ENCODE measurements at regions not wholly inside any gene's neighbourhood (a gene's known extent, or its start where the extent isn't known, plus 50 kb on each side); places are given as distances from the start of the nearest gene placed in this dataset.

- no CpG with 5 or more reads among the region's 8 CpGs for WGBS, 2 experiments (ENCODE audit: extremely low coverage in 2 of 2, insufficient read length in 1 of 2)
- CTCF ChIA-PET, result interaction anchor here (0.6 kb wide), 1 partner anchor 671 kb away, joined by 3 read pairs; no protein-coding TSS in a partner anchor
These were observed 483.1 kb upstream of the ERCC4 start for GRCh38 chr16:13436641-13437412.

More at GRCh38 chr16:13436641-13437412, 483.1 kb upstream of the ERCC4 start:
- Histone ChIP-seq H4K20me1 (ENCODE audit: insufficient read depth, low read length) (no peaks in the 10 kb centered on the region), H3K9ac (ENCODE audit: low read depth, low read length) (no peak overlapping the region), H2AFZ (replicated peaks; ENCODE audit: low read length, poor library complexity) (no peak overlapping the region), H2BK15ac (ENCODE audit: low read depth, low read length) (no peak overlapping the region), H2BK20ac (ENCODE audit: low read depth, low read length) (no peak overlapping the region), H2AK5ac (ENCODE audit: low read depth, low read length) (no peak overlapping the region), H2BK5ac (ENCODE audit: low read depth, low read length, poor library complexity, severe bottlenecking) (no peak overlapping the region), H3K79me1 (ENCODE audit: low read depth in 1 of 2, low read length in 2 of 2) (no peaks in the 10 kb centered on the region), H4K91ac (ENCODE audit: insufficient read depth, low read depth, low read length) (no peak overlapping the region), H3K23ac (ENCODE audit: low read depth, low read length) (no peak overlapping the region), H2BK120ac (ENCODE audit: low read depth, low read length) (no peak overlapping the region), H3K27ac (ENCODE audit: insufficient read depth, low read length) (no peak overlapping the region), H3K56ac (ENCODE audit: extremely low read depth, insufficient read depth, low read length) (no peak overlapping the region), H3K4me2 (ENCODE audit: low read depth, low read length) (no peak overlapping the region), H3K9me3 (ENCODE audit: control insufficient read depth, insufficient read depth, low read length) (peaks cover 12% of the 10 kb centered on the region), H3K14ac (replicated peaks; ENCODE audit: low read depth, low read length) (no peak overlapping the region), H2AK9ac (replicated peaks; ENCODE audit: low read depth, low read length, poor library complexity) (no peak overlapping the region), H3K18ac (ENCODE audit: low read depth, low read length) (no peak overlapping the region), H3K4ac (ENCODE audit: low read depth, low read length) (no peak overlapping the region), H3K4me3 (ENCODE audit: insufficient read depth, low read depth, low read length) (no peak overlapping the region), H3K9me1 (ENCODE audit: insufficient read depth, low read length) (no peaks in the 10 kb centered on the region), H3K36me3 (ENCODE audit: control insufficient read depth, insufficient read depth, low read length) (no peaks in the 10 kb centered on the region), H3K27me3 (ENCODE audit: control insufficient read depth, insufficient read depth, low read length) (no peaks in the 10 kb centered on the region), H3K4me1 (ENCODE audit: control insufficient read depth, insufficient read depth, low read length) (no peaks in the 10 kb centered on the region), H4K5ac (ENCODE audit: low read depth, low read length) (no peak overlapping the region), H4K8ac (ENCODE audit: low read depth in 2 of 2, low read length in 2 of 2) (no peak overlapping the region)
- intact Hi-C loops (cut with micrococcal nuclease), result no loop called here
- POLR2A ChIA-PET (ENCODE audit: unreplicated experiment), result no interaction called here
- ATAC-seq (ENCODE audit: low read depth) (no peak), DNase-seq (no peak)
- dilution Hi-C loops (cut with HindIII; ENCODE audit: low sequenced_read_pairs, unreplicated experiment), result no loop called here
- TF ChIP-seq MXI1 (IDR thresholded peaks at IDR 0.05; ENCODE audit: borderline replicate concordance, low read depth, low read length), result no peak
- TF ChIP-seq USF2 (IDR thresholded peaks at IDR 0.05; ENCODE audit: low read depth, low read length), result no peak
- no peak for TF ChIP-seq FOS (IDR thresholded peaks at IDR 0.05; ENCODE audit: low read depth, low read length)
- TF ChIP-seq NFE2L2 (IDR thresholded peaks at IDR 0.05; ENCODE audit: low read depth, low read length), result no peak
- TF ChIP-seq MAFK (IDR thresholded peaks at IDR 0.05; ENCODE audit: low read depth, low read length), result no peak
- TF ChIP-seq POLR2A (IDR thresholded peaks at IDR 0.05; ENCODE audit: low read depth, low read length), result no peak
- no TSS peak for BruUV-seq (replicated peaks)
- in situ Hi-C loops (cut with MboI; ENCODE audit: low sequenced_read_pairs), result no loop called here

Data from IMR-90 (cell line).